A673 (cell line): ENCODE measurements at regions not wholly inside any gene's neighbourhood (a gene's known extent, or its start where the extent isn't known, plus 50 kb on each side); places are given as distances from the start of the nearest gene placed in this dataset.
"Not testable (repeated sequence)": the region's sequence is repeated elsewhere in the genome, so short reads cannot be mapped to it uniquely, and the experiment has no call there.

Experiments
- BruUV-seq: library from RNA; stranded (reverse); fragments of 400-500 nt; replicated peaks from 2 replicates; lab custom pipeline; 2021; lab: Mats Ljungman, UMichigan
- CTCF ChIA-PET: fragments of 300-600 bp; sonication (Branson Sonifier 250); formaldehyde crosslinking; loops from one replicate; lab custom pipeline; 2022; ENCODE audit warnings: antibody characterized with exemption; lab: Charles Lee
- POLR2A ChIA-PET: fragments of 300-600 bp; sonication (Branson Sonifier 250); formaldehyde crosslinking; loops from one replicate; lab custom pipeline; 2022; ENCODE audit warnings: antibody characterized with exemption; ENCODE audit not compliant: low non-redundant PET; lab: Charles Lee
- DNase-seq: peaks from one replicate; pipeline ENCODE4 v3.0.0-alpha.2; 2015; ENCODE audit warnings: low spot score
- H3K27ac ChIP-seq: fragments of 200-600 bp; sonication (generic); 2 replicates; pipeline ENCODE4 v1.5.1; 2016; ENCODE audit warnings: mixed run types, low read depth, mild to moderate bottlenecking, mixed read lengths, antibody characterized with exemption, low read length; ENCODE audit not compliant: poor library complexity, severe bottlenecking
- H3K27me3 ChIP-seq: fragments of 200-600 bp; sonication (generic); replicated peaks from 2 replicates; pipeline ENCODE4 v1.6.1; 2017; ENCODE audit warnings: mixed run types, low read depth, mild to moderate bottlenecking, mixed read lengths, antibody characterized with exemption, low read length; ENCODE audit not compliant: insufficient read depth, poor library complexity
- H3K36me3 ChIP-seq: fragments of 200-600 bp; sonication (generic); 2 replicates; pipeline ENCODE4 v1.6.1; 2016; ENCODE audit warnings: mixed run types, mild to moderate bottlenecking, mixed read lengths, antibody characterized with exemption, low read length; ENCODE audit not compliant: insufficient read depth, poor library complexity, severe bottlenecking
- H3K4me1 ChIP-seq: fragments of 200-600 bp; sonication (generic); 2 replicates; pipeline ENCODE4 v1.6.1; 2017; ENCODE audit warnings: mixed run types, mild to moderate bottlenecking, mixed read lengths, antibody characterized with exemption, low read length; ENCODE audit not compliant: insufficient read depth, poor library complexity, severe bottlenecking
- H3K4me3 ChIP-seq: fragments of 200-600 bp; sonication (generic); 2 replicates; pipeline ENCODE4 v1.5.1; 2016; ENCODE audit warnings: low read depth, mixed run types, mild to moderate bottlenecking, mixed read lengths, low read length; ENCODE audit not compliant: poor library complexity, severe bottlenecking
- H3K9me3 ChIP-seq: fragments of 200-600 bp; sonication (generic); 2 replicates; pipeline ENCODE4 v1.6.1; 2016; ENCODE audit warnings: mixed run types, low read depth, mild to moderate bottlenecking, mixed read lengths, antibody characterized with exemption, low read length; ENCODE audit not compliant: poor library complexity, severe bottlenecking
- EZH2 ChIP-seq: fragments of 200-600 bp; sonication (generic); IDR thresholded peaks from 2 replicates; pipeline ENCODE4 v1.6.1; 2017; ENCODE audit warnings: borderline replicate concordance, low read depth, mild to moderate bottlenecking, mixed read lengths, antibody characterized with exemption, low read length; ENCODE audit not compliant: poor library complexity, severe bottlenecking
- intact Hi-C: fragments of 100-400 bp; cut with micrococcal nuclease; formaldehyde crosslinking; loops from one replicate; pipeline ENCODE4 v1.10.0; 2022; ENCODE audit not compliant: unreplicated experiment
- TF ChIP-seq, protein P1 (sequence below): fragments of 300-800, 200-600 bp; sonication (generic); conservative IDR thresholded peaks from 2 replicates; pipeline ENCODE4 v1.5.1; 2017; ENCODE audit warnings: low read depth, mild to moderate bottlenecking, antibody characterized with exemption, low read length, moderate library complexity, mixed read lengths

- Histone ChIP-seq H3K27ac (no peak overlapping the region), H3K9me3 (no peaks in the 10 kb centered on the region), H3K4me1 (no peaks in the 10 kb centered on the region), H3K4me3 (no peak overlapping the region), H3K27me3 (no peaks in the 10 kb centered on the region), H3K36me3 (no peaks in the 10 kb centered on the region)
- BruUV-seq = no TSS peak
- ChIA-PET CTCF (no interaction called here), POLR2A (no interaction called here)
- DNase-seq = no peak
- no peak for TF ChIP-seq EZH2
- TF ChIP-seq, protein P1, sequence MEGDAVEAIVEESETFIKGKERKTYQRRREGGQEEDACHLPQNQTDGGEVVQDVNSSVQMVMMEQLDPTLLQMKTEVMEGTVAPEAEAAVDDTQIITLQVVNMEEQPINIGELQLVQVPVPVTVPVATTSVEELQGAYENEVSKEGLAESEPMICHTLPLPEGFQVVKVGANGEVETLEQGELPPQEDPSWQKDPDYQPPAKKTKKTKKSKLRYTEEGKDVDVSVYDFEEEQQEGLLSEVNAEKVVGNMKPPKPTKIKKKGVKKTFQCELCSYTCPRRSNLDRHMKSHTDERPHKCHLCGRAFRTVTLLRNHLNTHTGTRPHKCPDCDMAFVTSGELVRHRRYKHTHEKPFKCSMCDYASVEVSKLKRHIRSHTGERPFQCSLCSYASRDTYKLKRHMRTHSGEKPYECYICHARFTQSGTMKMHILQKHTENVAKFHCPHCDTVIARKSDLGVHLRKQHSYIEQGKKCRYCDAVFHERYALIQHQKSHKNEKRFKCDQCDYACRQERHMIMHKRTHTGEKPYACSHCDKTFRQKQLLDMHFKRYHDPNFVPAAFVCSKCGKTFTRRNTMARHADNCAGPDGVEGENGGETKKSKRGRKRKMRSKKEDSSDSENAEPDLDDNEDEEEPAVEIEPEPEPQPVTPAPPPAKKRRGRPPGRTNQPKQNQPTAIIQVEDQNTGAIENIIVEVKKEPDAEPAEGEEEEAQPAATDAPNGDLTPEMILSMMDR = no peak
- intact Hi-C loops = no loop called here
These were observed 53.2 kb upstream of the TMEM254 start for GRCh38 chr10:80025281-80025680.

- H3K36me3 ChIP-seq, POLR2A ChIA-PET, BruUV-seq, H3K4me1 ChIP-seq, H3K27ac ChIP-seq, H3K9me3 ChIP-seq, H3K4me3 ChIP-seq, H3K27me3 ChIP-seq, DNase-seq, CTCF ChIA-PET, intact Hi-C loops: not testable (repeated sequence)
These were observed 56.0 kb upstream of the TMEM254 start for GRCh38 chr10:80022408-80023001.

DNA sequence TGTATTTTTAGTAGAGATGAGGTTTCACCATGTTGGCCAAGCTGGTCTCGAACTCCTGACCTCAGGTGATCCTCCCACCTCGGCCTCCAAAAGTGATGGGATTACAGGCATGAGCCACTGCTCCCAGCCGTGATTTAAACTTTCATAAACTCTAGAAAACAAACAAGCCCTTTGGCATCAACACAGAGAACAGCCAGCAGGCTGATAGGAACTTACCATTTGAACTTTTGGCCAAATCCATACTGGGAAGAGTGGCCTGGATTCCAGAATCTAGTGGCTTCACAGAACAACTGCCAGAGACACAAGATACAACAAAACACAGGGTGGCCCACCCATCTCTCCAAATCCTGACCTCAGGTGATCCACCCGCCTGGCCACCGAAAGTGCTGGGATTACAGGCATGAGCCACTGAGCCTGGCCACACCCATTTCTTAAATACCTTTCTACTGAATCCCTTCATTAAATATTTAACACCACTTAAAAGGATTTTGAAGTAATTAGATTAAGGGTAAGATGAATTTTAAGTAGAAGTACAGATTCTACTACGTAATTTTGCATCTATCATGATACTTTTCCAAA, 60.0 kb upstream of the TMEM254 start:
- CTCF ChIA-PET, H3K27ac ChIP-seq, H3K9me3 ChIP-seq, H3K4me3 ChIP-seq, H3K27me3 ChIP-seq, H3K4me1 ChIP-seq, BruUV-seq, H3K36me3 ChIP-seq, DNase-seq, POLR2A ChIA-PET, intact Hi-C loops: not testable (repeated sequence)

- POLR2A ChIA-PET, H3K27me3 ChIP-seq, BruUV-seq, H3K4me3 ChIP-seq, H3K9me3 ChIP-seq, CTCF ChIA-PET, DNase-seq, H3K36me3 ChIP-seq, intact Hi-C loops, H3K27ac ChIP-seq, H3K4me1 ChIP-seq: not testable (repeated sequence)
These were observed 61.3 kb upstream of the TMEM254 start for GRCh38 chr10:80017186-80017585.
